HG03103 (cell line): ENCODE measurements at regions not wholly inside any gene's neighbourhood (a gene's known extent, or its start where the extent isn't known, plus 50 kb on each side); places are given as distances from the start of the nearest gene placed in this dataset.

Experiments used
- ATAC-seq: cut with Tn5 transposase; IDR thresholded peaks from one replicate; pipeline ENCODE4 v1.9.1; 2021; ENCODE audit warnings: low read depth; ENCODE audit not compliant: unreplicated experiment

- ATAC-seq, result no peak
These were observed 105.3 kb upstream of the FAM20A start for GRCh38 chr17:68706356-68706920.

GRCh38 chr17:68705714-68706076 is 104.5 kb upstream of the FAM20A start:
- ATAC-seq, result no peak

GRCh38 chr17:68704871-68705713 is 103.9 kb upstream of the FAM20A start:
- ATAC-seq, result no peak

- no peak for ATAC-seq
These were observed 99.9 kb upstream of the FAM20A start for GRCh38 chr17:68701046-68701445.

- no peak for ATAC-seq
These were observed 99.3 kb upstream of the FAM20A start for GRCh38 chr17:68700421-68700820.

- ATAC-seq, result no peak
These were observed 98.8 kb upstream of the FAM20A start for GRCh38 chr17:68699936-68700335.

GRCh38 chr17:68698746-68699145 is 97.6 kb upstream of the FAM20A start:
- no peak for ATAC-seq

GRCh38 chr17:68697850-68698361 is 96.7 kb upstream of the FAM20A start:
- ATAC-seq, result no peak

GRCh38 chr17:68695659-68696058 is 94.5 kb upstream of the FAM20A start:
- ATAC-seq, result no peak

GRCh38 chr17:68694791-68695485 is 93.8 kb upstream of the FAM20A start:
- ATAC-seq, result no peak

- no peak for ATAC-seq
These were observed 92.7 kb upstream of the FAM20A start for GRCh38 chr17:68693896-68694295.

- ATAC-seq, result no peak
These were observed 92.3 kb upstream of the FAM20A start for GRCh38 chr17:68693466-68693865.

- no peak for ATAC-seq
These were observed 85.2 kb upstream of the FAM20A start for GRCh38 chr17:68686108-68686988.

GRCh38 chr17:68684949-68685357 is 83.8 kb upstream of the FAM20A start:
- ATAC-seq, result no peak

GRCh38 chr17:68682903-68683302 is 81.7 kb upstream of the FAM20A start:
- ATAC-seq, result no peak

GRCh38 chr17:68679882-68680281 is 78.7 kb upstream of the FAM20A start:
- no peak for ATAC-seq

GRCh38 chr17:68676856-68677255 is 75.7 kb upstream of the FAM20A start:
- ATAC-seq, result no peak

- ATAC-seq, result no peak
These were observed 74.6 kb upstream of the FAM20A start for GRCh38 chr17:68675723-68676122.

GRCh38 chr17:68674029-68674925 is 73.1 kb upstream of the FAM20A start:
- no peak for ATAC-seq
